ENCODE measurements at regions not wholly inside any gene's neighbourhood (a gene's known extent, or its start where the extent isn't known, plus 50 kb on each side); places are given as distances from the start of the nearest gene placed in this dataset.

DNA sequence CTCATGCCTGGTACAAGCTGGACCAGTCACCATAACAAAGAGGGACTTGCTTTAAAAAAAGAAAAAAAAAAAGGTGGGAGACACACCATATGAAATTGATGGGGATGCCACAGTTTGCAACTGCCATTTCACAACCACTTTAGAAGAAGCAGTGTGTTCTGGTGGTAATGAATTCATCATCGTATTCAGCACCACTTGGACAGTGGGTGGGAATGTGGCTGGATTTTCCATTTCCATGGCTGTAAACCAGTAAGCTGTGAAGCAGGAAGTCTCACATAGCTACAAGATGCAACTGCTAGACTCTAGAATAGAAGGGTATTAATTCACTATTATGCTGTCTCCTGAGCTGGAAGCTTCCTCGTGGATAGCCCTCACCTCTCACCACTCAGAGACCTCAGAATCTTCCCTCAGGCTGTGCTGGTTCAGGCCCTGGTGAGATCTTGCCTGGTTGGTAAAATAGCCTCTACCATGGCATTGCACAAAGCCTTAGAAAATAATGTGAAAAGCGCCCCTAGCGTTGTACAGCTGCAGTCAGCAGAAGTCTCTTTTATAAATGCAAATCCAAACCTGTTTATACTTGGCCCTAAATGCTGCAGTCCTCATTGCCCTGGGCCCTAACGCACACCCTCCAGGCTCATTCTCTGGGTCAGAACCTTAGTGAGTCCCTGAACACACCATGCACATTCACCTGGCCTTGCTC is 150.7 kb downstream of the KCTD15 start:
- H3K9me3 Mint-ChIP-seq, result no peaks in the 10 kb centered on the region

More for the DNA sequence above, 150.7 kb downstream of the KCTD15 start:
- Mint-ChIP-seq H3K4me1 (peaks cover 7% of the 10 kb centered on the region; the same call in 2 of the 3 replicates), H3K4me3 (no peak overlapping the region), H3K27me3 (ENCODE audit: insufficient read depth, low read depth, poor library complexity) (peaks cover 10% of the 10 kb centered on the region), H3K36me3 (ENCODE audit: low read depth) (no peaks in the 10 kb centered on the region), H3K27ac (no peak overlapping the region)
- H3K79me2 ChIP-seq (replicated peaks; ENCODE audit: insufficient read depth), result no peaks in the 10 kb centered on the region
- DNase-seq (ENCODE audit: low spot score) (peak; percentile 36), ATAC-seq (peak; percentile 33; the same call in 2 of the 3 replicates)
- no peaks in the 10 kb centered on the region for H4K20me1 ChIP-seq (replicated peaks; ENCODE audit: insufficient read depth)
- no peaks in the 10 kb centered on the region; the same call in 1 of the 2 replicates for H3K4me1 ChIP-seq (ENCODE audit: insufficient read depth)
- H3K9me2 ChIP-seq (ENCODE audit: insufficient read depth), result no peaks in the 10 kb centered on the region
- H3K36me3 ChIP-seq (ENCODE audit: insufficient read depth), result no peaks in the 10 kb centered on the region
- no peaks in the 10 kb centered on the region for H3K27me3 ChIP-seq (ENCODE audit: insufficient read depth)
- no peak overlapping the region for H3K4me3 ChIP-seq
- H3F3A ChIP-seq (replicated peaks; ENCODE audit: low read depth), result no peaks in the 10 kb centered on the region
- H2AFZ ChIP-seq, result peak overlapping the region; percentile 38; the same call in 1 of the 2 replicates
- no peak overlapping the region for H3K4me2 ChIP-seq
- H3K27ac ChIP-seq (ENCODE audit: low read depth), result no peak overlapping the region
- TF ChIP-seq REST (IDR thresholded peaks at IDR 0.05; ENCODE audit: unreplicated experiment) (no peak), CREB1 (CRISPR knock-in tag; IDR thresholded peaks at IDR 0.05; ENCODE audit: low read depth) (no peak), POLR2AphosphoS5 (IDR thresholded peaks at IDR 0.05; ENCODE audit: low read depth) (no peak)
- TF ChIP-seq, protein P1, sequence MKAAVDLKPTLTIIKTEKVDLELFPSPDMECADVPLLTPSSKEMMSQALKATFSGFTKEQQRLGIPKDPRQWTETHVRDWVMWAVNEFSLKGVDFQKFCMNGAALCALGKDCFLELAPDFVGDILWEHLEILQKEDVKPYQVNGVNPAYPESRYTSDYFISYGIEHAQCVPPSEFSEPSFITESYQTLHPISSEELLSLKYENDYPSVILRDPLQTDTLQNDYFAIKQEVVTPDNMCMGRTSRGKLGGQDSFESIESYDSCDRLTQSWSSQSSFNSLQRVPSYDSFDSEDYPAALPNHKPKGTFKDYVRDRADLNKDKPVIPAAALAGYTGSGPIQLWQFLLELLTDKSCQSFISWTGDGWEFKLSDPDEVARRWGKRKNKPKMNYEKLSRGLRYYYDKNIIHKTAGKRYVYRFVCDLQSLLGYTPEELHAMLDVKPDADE (IDR thresholded peaks at IDR 0.05), result no peak
- TF ChIP-seq, protein P2, sequence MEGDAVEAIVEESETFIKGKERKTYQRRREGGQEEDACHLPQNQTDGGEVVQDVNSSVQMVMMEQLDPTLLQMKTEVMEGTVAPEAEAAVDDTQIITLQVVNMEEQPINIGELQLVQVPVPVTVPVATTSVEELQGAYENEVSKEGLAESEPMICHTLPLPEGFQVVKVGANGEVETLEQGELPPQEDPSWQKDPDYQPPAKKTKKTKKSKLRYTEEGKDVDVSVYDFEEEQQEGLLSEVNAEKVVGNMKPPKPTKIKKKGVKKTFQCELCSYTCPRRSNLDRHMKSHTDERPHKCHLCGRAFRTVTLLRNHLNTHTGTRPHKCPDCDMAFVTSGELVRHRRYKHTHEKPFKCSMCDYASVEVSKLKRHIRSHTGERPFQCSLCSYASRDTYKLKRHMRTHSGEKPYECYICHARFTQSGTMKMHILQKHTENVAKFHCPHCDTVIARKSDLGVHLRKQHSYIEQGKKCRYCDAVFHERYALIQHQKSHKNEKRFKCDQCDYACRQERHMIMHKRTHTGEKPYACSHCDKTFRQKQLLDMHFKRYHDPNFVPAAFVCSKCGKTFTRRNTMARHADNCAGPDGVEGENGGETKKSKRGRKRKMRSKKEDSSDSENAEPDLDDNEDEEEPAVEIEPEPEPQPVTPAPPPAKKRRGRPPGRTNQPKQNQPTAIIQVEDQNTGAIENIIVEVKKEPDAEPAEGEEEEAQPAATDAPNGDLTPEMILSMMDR (conservative IDR thresholded peaks at IDR 0.05; ENCODE audit: low read depth in 2 of 2), result peak; percentile 32 to 46; a peak in 3 of 4 replicates

Measured in GM23338 (cell line).